HG03064 (cell line): ENCODE measurements at regions not wholly inside any gene's neighbourhood (a gene's known extent, or its start where the extent isn't known, plus 50 kb on each side); places are given as distances from the start of the nearest gene placed in this dataset.

ENCODE experiments used
- ATAC-seq: cut with Tn5 transposase; IDR thresholded peaks from one replicate; pipeline ENCODE4 v1.9.1; 2021; ENCODE audit warnings: low read depth; ENCODE audit not compliant: unreplicated experiment

GRCh38 chr3:157816296-157816695 is 289.9 kb downstream of the SHOX2 start:
- ATAC-seq = no peak

GRCh38 chr3:157815739-157816138 is 290.5 kb downstream of the SHOX2 start:
- ATAC-seq = no peak

- ATAC-seq = no peak
Observed at GRCh38 chr3:157810924-157811718, 295.1 kb downstream of the SHOX2 start.

- ATAC-seq = no peak
Observed at GRCh38 chr3:157807280-157807679, 298.9 kb downstream of the SHOX2 start.

GRCh38 chr3:157805538-157805937 is 300.7 kb downstream of the SHOX2 start:
- ATAC-seq = no peak

DNA sequence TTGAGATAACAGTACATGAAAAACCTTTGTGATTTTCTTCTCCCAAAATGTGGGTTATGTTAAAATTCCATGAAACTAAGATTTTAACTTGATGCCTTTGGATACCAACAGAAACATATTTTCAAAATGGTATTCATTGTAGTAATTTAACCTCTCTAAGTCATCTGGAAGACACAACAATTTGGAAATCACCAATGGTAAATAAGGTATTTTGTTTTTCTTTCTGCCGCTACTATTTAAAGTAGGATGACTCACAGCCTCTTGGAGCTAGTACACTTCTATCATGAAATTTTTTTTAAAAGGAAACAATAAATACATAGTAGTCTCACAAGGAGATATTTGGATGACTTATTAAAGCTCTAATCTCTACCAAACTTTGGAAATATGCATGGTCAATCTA is 291.6 kb upstream of the VEPH1 start:
- no peak for ATAC-seq

DNA sequence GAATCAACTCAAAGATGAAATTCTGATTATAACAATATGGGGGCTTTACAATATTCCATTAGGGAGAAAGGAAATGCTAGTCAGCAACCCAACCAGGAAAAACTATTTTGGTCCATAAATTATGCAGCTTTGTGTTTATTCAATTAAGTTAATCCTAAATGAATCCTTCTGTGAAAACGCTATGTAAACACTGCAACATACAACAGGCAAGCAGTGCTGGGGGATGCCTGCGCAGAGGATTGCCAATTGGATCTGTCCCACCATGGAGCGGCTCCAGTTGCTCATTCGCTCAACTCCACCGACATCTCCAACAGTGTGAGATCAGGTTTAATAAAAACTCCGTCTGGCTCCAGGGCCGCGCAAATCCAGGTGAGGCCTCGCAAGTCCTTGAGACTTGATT is 290.5 kb upstream of the VEPH1 start:
- no peak for ATAC-seq

DNA sequence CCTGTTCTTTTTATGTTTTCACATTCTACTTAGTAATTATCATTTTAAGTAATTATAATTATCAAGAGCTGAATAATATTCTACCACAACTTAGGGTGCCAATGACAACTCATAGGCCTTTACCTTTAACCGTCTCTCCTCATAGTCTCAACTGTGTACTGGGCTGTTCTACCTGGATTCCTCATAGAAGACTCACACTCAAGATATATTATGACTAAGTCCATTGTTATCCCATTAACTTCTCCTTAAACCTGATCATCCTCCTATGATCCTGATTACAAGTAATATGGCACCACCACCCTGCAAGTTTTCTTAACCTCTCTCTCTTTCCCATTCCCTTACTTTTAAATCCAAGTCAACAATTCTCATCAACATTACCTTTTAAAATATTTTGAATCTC is 285.9 kb upstream of the VEPH1 start:
- ATAC-seq = no peak

- ATAC-seq = no peak
Observed at GRCh38 chr3:157786618-157787017, 283.4 kb upstream of the VEPH1 start.

GRCh38 chr3:157786211-157786610 is 283.0 kb upstream of the VEPH1 start:
- ATAC-seq = no peak

GRCh38 chr3:157785102-157785826 is 282.0 kb upstream of the VEPH1 start:
- ATAC-seq = no peak

GRCh38 chr3:157782236-157782635 is 279.0 kb upstream of the VEPH1 start:
- ATAC-seq = no peak

DNA sequence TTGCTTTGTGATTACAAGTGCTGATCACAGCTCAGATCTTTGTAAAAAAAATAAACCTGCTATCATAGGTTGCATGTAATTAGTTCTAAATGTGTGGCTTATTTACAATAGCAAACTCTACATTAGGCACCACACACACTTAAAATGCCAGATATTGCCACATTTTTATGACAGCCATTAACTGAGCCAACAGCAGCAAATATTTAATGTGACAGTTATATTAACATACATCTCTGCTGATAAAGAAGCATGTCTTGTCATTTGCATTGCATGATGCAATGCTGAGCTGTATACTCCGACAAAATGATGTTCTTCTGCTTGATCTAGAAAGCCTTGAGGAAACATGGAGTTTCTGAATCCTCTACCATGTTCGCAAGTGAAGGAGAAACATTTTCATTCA is 273.6 kb upstream of the VEPH1 start:
- no peak for ATAC-seq

DNA sequence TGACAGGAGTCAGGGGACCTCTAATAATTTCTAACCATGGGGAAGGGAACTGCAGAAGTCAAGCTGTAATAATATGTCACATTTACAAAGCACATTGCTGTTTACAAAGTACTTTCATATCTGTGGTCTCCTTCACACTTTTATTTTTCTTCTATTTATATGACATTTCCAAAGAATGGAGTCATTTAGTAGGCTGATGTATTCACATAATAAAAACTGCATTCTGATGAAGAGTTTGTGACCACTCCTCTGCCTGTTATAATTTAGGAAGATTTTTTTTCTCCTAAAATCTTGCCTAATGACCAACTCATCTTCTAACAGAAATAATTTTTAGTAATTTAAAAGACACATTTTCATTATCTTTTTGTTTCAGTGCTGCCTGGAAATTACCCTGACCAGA is 272.2 kb upstream of the VEPH1 start:
- no peak for ATAC-seq

- ATAC-seq = no peak
Observed at GRCh38 chr3:157769378-157769777, 266.2 kb upstream of the VEPH1 start.

GRCh38 chr3:157767607-157768006 is 264.4 kb upstream of the VEPH1 start:
- no peak for ATAC-seq

DNA sequence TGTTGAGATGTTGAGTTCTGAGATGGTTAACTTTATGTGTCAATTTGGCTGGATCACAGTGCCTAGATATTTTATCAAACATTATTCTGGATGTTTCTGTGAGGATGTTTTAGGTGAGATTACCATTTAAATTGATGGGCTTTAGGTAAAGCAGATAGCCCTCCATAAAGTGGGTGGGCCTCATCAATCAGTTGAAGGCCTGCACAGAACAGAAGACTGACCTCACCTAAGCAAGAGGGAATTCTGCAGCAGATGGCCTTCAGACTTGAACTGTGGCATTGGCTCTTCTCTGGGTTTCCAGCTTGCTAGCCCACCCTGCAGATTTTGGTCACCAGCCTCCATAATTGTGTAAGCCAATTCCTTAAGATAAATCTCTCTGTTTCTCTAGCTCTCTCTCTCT is 260.4 kb upstream of the VEPH1 start:
- no peak for ATAC-seq

GRCh38 chr3:157759311-157759710 is 256.1 kb upstream of the VEPH1 start:
- no peak for ATAC-seq

DNA sequence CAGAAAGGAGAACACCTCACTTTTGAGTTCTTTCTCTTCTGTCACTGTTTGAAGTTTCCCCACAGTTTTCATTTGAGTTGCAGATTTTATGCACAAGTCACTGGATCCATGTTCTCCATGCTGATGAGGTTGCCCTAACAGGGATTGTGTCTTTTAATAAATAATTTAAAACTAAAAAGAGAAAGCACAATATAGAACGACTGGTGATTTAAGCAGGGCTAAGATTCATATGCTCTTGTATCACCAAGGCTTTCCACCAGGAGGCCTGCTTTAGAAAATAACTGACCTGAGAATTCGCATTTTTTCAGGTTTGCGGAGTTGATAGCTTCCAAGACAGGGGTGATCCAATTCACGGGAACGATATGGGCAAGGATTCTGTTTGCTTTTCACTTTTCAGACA is 252.0 kb upstream of the VEPH1 start:
- no peak for ATAC-seq

- no peak for ATAC-seq
Observed at GRCh38 chr3:157754451-157754850, 251.2 kb upstream of the VEPH1 start.

GRCh38 chr3:157753787-157754136 is 250.5 kb upstream of the VEPH1 start:
- no peak for ATAC-seq
